ENCODE measurements at regions not wholly inside any gene's neighbourhood (a gene's known extent, or its start where the extent isn't known, plus 50 kb on each side); places are given as distances from the start of the nearest gene placed in this dataset.

- TF ChIP-seq POLR2A (IDR thresholded peaks at IDR 0.05): no peak
- TF ChIP-seq POLR2AphosphoS5 (IDR thresholded peaks at IDR 0.05): no peak
- no peak for TF ChIP-seq CTCF (IDR thresholded peaks at IDR 0.05)
- Histone ChIP-seq H3K9me3 (no peaks in the 10 kb centered on the region), H3K4me1 (no peaks in the 10 kb centered on the region), H3K27me3 (no peaks in the 10 kb centered on the region), H3K27ac (no peak overlapping the region), H3K36me3 (no peaks in the 10 kb centered on the region), H3K4me3 (no peak overlapping the region)
- no peak for DNase-seq (ENCODE audit: low spot score in 2 of 2)
- intact Hi-C loops (cut with DNase I; ENCODE audit: low total_unique reads): no loop called here
Observed at GRCh38 chr6:148225871-148226270, 116.8 kb upstream of the SASH1 start.

- no peak for TF ChIP-seq POLR2AphosphoS5 (IDR thresholded peaks at IDR 0.05)
- no peak for TF ChIP-seq POLR2A (IDR thresholded peaks at IDR 0.05)
- TF ChIP-seq CTCF (IDR thresholded peaks at IDR 0.05): no peak
- no peak overlapping the region for H3K27ac ChIP-seq
- no peaks in the 10 kb centered on the region for H3K9me3 ChIP-seq
- no peaks in the 10 kb centered on the region for H3K4me1 ChIP-seq
- H3K36me3 ChIP-seq: no peaks in the 10 kb centered on the region
- no peak overlapping the region for H3K4me3 ChIP-seq
- DNase-seq (ENCODE audit: low spot score in 2 of 2): no peak
- H3K27me3 ChIP-seq: no peaks in the 10 kb centered on the region
- intact Hi-C loops (cut with DNase I; ENCODE audit: low total_unique reads): no loop called here
Observed at GRCh38 chr6:148226284-148226683, 116.4 kb upstream of the SASH1 start.

GRCh38 chr6:148231572-148231971 lies 111.1 kb upstream of the SASH1 start:
- Histone ChIP-seq H3K4me3 (no peak overlapping the region), H3K27me3 (no peaks in the 10 kb centered on the region), H3K9me3 (no peaks in the 10 kb centered on the region), H3K36me3 (no peaks in the 10 kb centered on the region), H3K4me1 (no peaks in the 10 kb centered on the region), H3K27ac (no peak overlapping the region)
- no peak for DNase-seq (ENCODE audit: low spot score in 2 of 2)
- no peak for TF ChIP-seq POLR2AphosphoS5 (IDR thresholded peaks at IDR 0.05)
- no peak for TF ChIP-seq CTCF (IDR thresholded peaks at IDR 0.05)
- TF ChIP-seq POLR2A (IDR thresholded peaks at IDR 0.05): no peak
- intact Hi-C loops (cut with DNase I; ENCODE audit: low total_unique reads): no loop called here

GRCh38 chr6:148235446-148235845 lies 107.2 kb upstream of the SASH1 start:
- Histone ChIP-seq H3K4me3 (no peak overlapping the region), H3K36me3 (no peaks in the 10 kb centered on the region), H3K4me1 (no peaks in the 10 kb centered on the region), H3K9me3 (no peaks in the 10 kb centered on the region), H3K27ac (no peak overlapping the region), H3K27me3 (no peaks in the 10 kb centered on the region)
- no peak for DNase-seq (ENCODE audit: low spot score in 2 of 2)
- TF ChIP-seq POLR2A (IDR thresholded peaks at IDR 0.05) (no peak), CTCF (IDR thresholded peaks at IDR 0.05) (no peak), POLR2AphosphoS5 (IDR thresholded peaks at IDR 0.05) (no peak)
- intact Hi-C loops (cut with DNase I; ENCODE audit: low total_unique reads): no loop called here

- intact Hi-C loops (cut with DNase I; ENCODE audit: low total_unique reads): no loop called here
- no peak for TF ChIP-seq POLR2A (IDR thresholded peaks at IDR 0.05)
- TF ChIP-seq POLR2AphosphoS5 (IDR thresholded peaks at IDR 0.05): no peak
- TF ChIP-seq CTCF (IDR thresholded peaks at IDR 0.05): no peak
- H3K27ac ChIP-seq: peak overlapping the region; percentile 53 to 75
Observed at GRCh38 chr6:148238713-148239112, 103.9 kb upstream of the SASH1 start.

More at GRCh38 chr6:148238713-148239112, 103.9 kb upstream of the SASH1 start:
- Histone ChIP-seq H3K36me3 (no peaks in the 10 kb centered on the region), H3K4me1 (peaks cover 4% of the 10 kb centered on the region in 2 donors), H3K9me3 (no peaks in the 10 kb centered on the region), H3K27me3 (no peaks in the 10 kb centered on the region), H3K4me3 (no peak overlapping the region)
- no peak for DNase-seq (ENCODE audit: low spot score in 2 of 2)

All from breast epithelium (tissue), 4 donors.